HTR-8/SVneo (cell line): ENCODE measurements at regions not wholly inside any gene's neighbourhood (a gene's known extent, or its start where the extent isn't known, plus 50 kb on each side); places are given as distances from the start of the nearest gene placed in this dataset.

ENCODE experiments used
- DNase-seq: peaks from one replicate; pipeline ENCODE4 v3.0.0; 2011; ENCODE audit warnings: low spot score, mixed read lengths; ENCODE audit not compliant: insufficient read length
- FAIRE-seq: peaks from 2 replicates; lab custom pipeline; 2011; peaks lifted over from hg19 to GRCh38; lab: Jason Lieb, UNC

- DNase-seq = no peak
- FAIRE-seq = no peak
Observed at GRCh38 chr16:5482256-5482655, 384.7 kb upstream of the EEF2KMT start.

- no peak for FAIRE-seq
- no peak for DNase-seq
Observed at GRCh38 chr16:5480431-5481195, 383.0 kb upstream of the EEF2KMT start.

GRCh38 chr16:5479926-5480325 lies 382.3 kb upstream of the EEF2KMT start:
- FAIRE-seq = no peak
- no peak for DNase-seq

- DNase-seq (no peak), FAIRE-seq (no peak)
Observed at GRCh38 chr16:5478036-5478435, 380.4 kb upstream of the EEF2KMT start.

- no peak for FAIRE-seq
- no peak for DNase-seq
Observed at GRCh38 chr16:5477251-5477650, 379.7 kb upstream of the EEF2KMT start.

- FAIRE-seq (no peak), DNase-seq (no peak)
Observed at GRCh38 chr16:5472552-5472951, 375.0 kb upstream of the EEF2KMT start.

GRCh38 chr16:5468488-5468887 lies 370.9 kb upstream of the EEF2KMT start:
- DNase-seq = no peak
- no peak for FAIRE-seq

- DNase-seq (no peak), FAIRE-seq (no peak)
Observed at GRCh38 chr16:5467552-5467951, 370.0 kb upstream of the EEF2KMT start.

- FAIRE-seq (no peak), DNase-seq (no peak)
Observed at GRCh38 chr16:5466551-5466950, 369.0 kb upstream of the EEF2KMT start.

- no peak for FAIRE-seq
- DNase-seq = no peak
Observed at GRCh38 chr16:5465714-5466113, 368.1 kb upstream of the EEF2KMT start.

- no peak for FAIRE-seq
- DNase-seq = no peak
Observed at GRCh38 chr16:5463820-5464219, 366.2 kb upstream of the EEF2KMT start.

GRCh38 chr16:5461574-5461973 lies 364.0 kb upstream of the EEF2KMT start:
- DNase-seq (no peak), FAIRE-seq (no peak)

- no peak for DNase-seq
- no peak for FAIRE-seq
Observed at GRCh38 chr16:5461141-5461540, 363.5 kb upstream of the EEF2KMT start.

GRCh38 chr16:5460701-5461100 lies 363.1 kb upstream of the EEF2KMT start:
- FAIRE-seq (no peak), DNase-seq (no peak)

- no peak for DNase-seq
- FAIRE-seq = no peak
Observed at GRCh38 chr16:5459863-5460262, 362.3 kb upstream of the EEF2KMT start.

- no peak for FAIRE-seq
- no peak for DNase-seq
Observed at GRCh38 chr16:5455110-5455509, 357.5 kb upstream of the EEF2KMT start.

GRCh38 chr16:5454349-5454748 lies 356.8 kb upstream of the EEF2KMT start:
- FAIRE-seq (no peak), DNase-seq (no peak)

GRCh38 chr16:5451641-5452040 lies 354.0 kb upstream of the EEF2KMT start:
- FAIRE-seq (no peak), DNase-seq (no peak)

GRCh38 chr16:5450409-5451104 lies 353.0 kb upstream of the EEF2KMT start:
- DNase-seq (no peak), FAIRE-seq (no peak)

- FAIRE-seq = no peak
- DNase-seq = no peak
Observed at GRCh38 chr16:5449901-5450300, 352.3 kb upstream of the EEF2KMT start.

- no peak for DNase-seq
Observed at GRCh38 chr16:5448798-5449197, 351.2 kb upstream of the EEF2KMT start.

GRCh38 chr16:5447734-5448133 lies 350.1 kb upstream of the EEF2KMT start:
- no peak for FAIRE-seq
- no peak for DNase-seq

More at GRCh38 chr16:5448798-5449197, 351.2 kb upstream of the EEF2KMT start:
- no peak for FAIRE-seq
